OCI-LY7 (cell line): ENCODE measurements at regions not wholly inside any gene's neighbourhood (a gene's known extent, or its start where the extent isn't known, plus 50 kb on each side); places are given as distances from the start of the nearest gene placed in this dataset.

Source experiments
- CTCF ChIP-seq: fragments of 200-600 bp; sonication (generic); conservative IDR thresholded peaks from 2 replicates; pipeline ENCODE4 v1.5.1; 2014; ENCODE audit warnings: mild to moderate bottlenecking, antibody characterized with exemption, low read length, moderate library complexity, mixed read lengths
- EZH2phosphoT487 ChIP-seq: fragments of 200-600 bp; sonication (generic); IDR thresholded peaks from 2 replicates; pipeline ENCODE4 v1.6.1; 2018; ENCODE audit warnings: low read depth, borderline replicate concordance, mild to moderate bottlenecking, mixed run types, antibody characterized with exemption, low read length, moderate library complexity, mixed read lengths

DNA sequence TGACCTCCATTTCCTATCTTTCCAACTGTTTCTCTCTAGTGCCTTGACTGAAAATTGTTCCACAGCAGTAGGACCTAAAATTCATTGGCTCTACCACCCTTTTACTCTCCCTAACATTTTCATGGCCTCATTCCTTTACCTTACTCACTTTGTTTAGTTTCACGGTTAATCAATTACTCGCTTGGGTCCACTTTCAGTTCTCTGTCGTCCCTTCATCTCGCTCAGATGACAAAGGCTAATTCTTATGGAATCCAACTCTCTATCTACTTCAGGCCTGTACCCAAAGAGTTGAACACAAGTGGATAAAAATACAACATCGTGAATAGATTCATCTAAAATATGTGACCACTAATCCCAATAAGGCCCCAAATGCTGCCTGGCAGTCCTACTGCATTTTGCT is 85.9 kb upstream of the ADO start:
- TF ChIP-seq CTCF (no peak), EZH2phosphoT487 (no peak)
